CD4-positive, alpha-beta memory T cell (primary cell): ENCODE measurements at regions not wholly inside any gene's neighbourhood (a gene's known extent, or its start where the extent isn't known, plus 50 kb on each side); places are given as distances from the start of the nearest gene placed in this dataset.

ENCODE experiments used
- CTCF ChIA-PET: fragments of 350-600 bp; sonication (Branson Sonifier 250); formaldehyde crosslinking; loops from one replicate; lab custom pipeline; 2021; ENCODE audit warnings: inconsistent platforms; ENCODE audit not compliant: partially characterized antibody; lab: Charles Lee
- POLR2A ChIA-PET: fragments of 350-600 bp; sonication (Branson Sonifier 250); formaldehyde crosslinking; loops from one replicate; lab custom pipeline; 2021; ENCODE audit not compliant: partially characterized antibody; lab: Charles Lee
- DNase-seq, 5 donors: peaks; one replicate each; pipeline versions ENCODE4 v3.0.0 to v3.0.0-alpha.2; 2020 to 2022; ENCODE audit warnings: mixed read lengths in 1 of 5
- H3K27ac ChIP-seq: one replicate; pipeline ENCODE4 v1.7.0; 2013; ENCODE audit warnings: low read depth, low read length
- H3K27me3 ChIP-seq: 2 replicates; pipeline ENCODE4 v1.7.0; 2013; ENCODE audit warnings: mild to moderate bottlenecking, low read length, moderate library complexity; ENCODE audit not compliant: insufficient read depth
- H3K36me3 ChIP-seq: 2 replicates; pipeline ENCODE4 v1.7.0; 2013; ENCODE audit warnings: mild to moderate bottlenecking, low read length, moderate library complexity; ENCODE audit not compliant: insufficient read depth
- H3K4me1 ChIP-seq: 2 replicates; pipeline ENCODE4 v1.7.0; 2013; ENCODE audit warnings: mild to moderate bottlenecking, low read length, moderate library complexity; ENCODE audit not compliant: insufficient read depth
- H3K4me3 ChIP-seq, 2 donors: one replicate each; pipeline ENCODE4 v1.7.0; 2013; ENCODE audit warnings: low read length in 2 of 2, mild to moderate bottlenecking in 1 of 2
- H3K9me3 ChIP-seq, 2 donors: one replicate each; pipeline ENCODE4 v1.7.0; 2013; ENCODE audit warnings: low read length in 2 of 2, control low read depth in 1 of 2; ENCODE audit not compliant: control insufficient read depth in 1 of 2
- H3K27ac Mint-ChIP-seq, 7 donors: one replicate each; pipeline ENCODE4 v1.8.0; 2020 to 2021; ENCODE audit warnings: mixed read lengths in 7 of 7, mild to moderate bottlenecking in 6 of 7, inconsistent platforms in 3 of 7, moderate library complexity in 3 of 7
- H3K27me3 Mint-ChIP-seq, 2 donors: one replicate each; pipeline ENCODE4 v1.8.0; 2020 to 2021; ENCODE audit warnings: mixed read lengths in 2 of 2
- H3K36me3 Mint-ChIP-seq, 2 donors: one replicate each; pipeline ENCODE4 v1.8.0; 2020 to 2021; ENCODE audit warnings: mixed read lengths in 2 of 2, inconsistent platforms in 1 of 2, mild to moderate bottlenecking in 1 of 2
- H3K4me1 Mint-ChIP-seq, 4 donors: one replicate each; pipeline ENCODE4 v1.8.0; 2020 to 2021; ENCODE audit warnings: mixed read lengths in 4 of 4, mild to moderate bottlenecking in 1 of 4
- H3K4me3 Mint-ChIP-seq, 8 donors: one replicate each; pipeline ENCODE4 v1.8.0; 2020 to 2021; ENCODE audit warnings: mixed read lengths in 8 of 8, mild to moderate bottlenecking in 7 of 8, moderate library complexity in 6 of 8, inconsistent platforms in 3 of 8
- H3K9me3 Mint-ChIP-seq, 8 donors: one replicate each; pipeline ENCODE4 v1.8.0; 2020 to 2021; ENCODE audit warnings: mixed read lengths in 8 of 8, mild to moderate bottlenecking in 5 of 8, inconsistent platforms in 3 of 8, moderate library complexity in 1 of 8
- intact Hi-C: fragments of 100-400 bp; cut with micrococcal nuclease; formaldehyde crosslinking; loops from one replicate; pipeline ENCODE4 v1.15.1; 2023

DNA sequence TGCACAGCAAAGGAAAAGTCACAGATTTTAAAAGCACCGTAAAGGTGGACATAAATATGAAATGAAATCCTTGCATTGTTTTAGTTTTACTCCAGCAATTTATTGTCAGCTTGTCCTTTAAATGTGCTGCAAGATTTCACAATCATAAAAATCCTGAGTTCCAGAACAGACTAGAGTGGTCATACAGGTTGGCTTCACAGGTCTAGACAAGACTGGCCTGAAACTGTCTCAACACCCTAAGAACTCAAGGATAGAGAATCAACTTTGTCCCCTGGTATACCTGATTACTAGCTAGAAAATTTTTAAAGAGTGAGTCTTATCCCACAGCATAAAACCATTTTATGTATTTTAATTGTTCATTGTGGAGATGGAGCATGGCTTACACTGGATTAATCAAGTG, 521.7 kb upstream of the MCTP2 start:
- H3K27me3 Mint-ChIP-seq = peaks cover 0 to 2% of the 10 kb centered on the region in 2 donors
- POLR2A ChIA-PET = no interaction called here
- Histone ChIP-seq H3K27ac (no peak overlapping the region), H3K4me3 (no peak overlapping the region), H3K4me1 (no peaks in the 10 kb centered on the region), H3K36me3 (no peaks in the 10 kb centered on the region), H3K9me3 (no peaks in the 10 kb centered on the region), H3K27me3 (no peaks in the 10 kb centered on the region)
- H3K4me1 Mint-ChIP-seq = no peaks in the 10 kb centered on the region
- no peaks in the 10 kb centered on the region for H3K36me3 Mint-ChIP-seq
- intact Hi-C loops = no loop called here
- no peaks in the 10 kb centered on the region for H3K9me3 Mint-ChIP-seq
- H3K27ac Mint-ChIP-seq = no peak overlapping the region
- CTCF ChIA-PET = no interaction called here
- no peak for DNase-seq
- no peak overlapping the region for H3K4me3 Mint-ChIP-seq

DNA sequence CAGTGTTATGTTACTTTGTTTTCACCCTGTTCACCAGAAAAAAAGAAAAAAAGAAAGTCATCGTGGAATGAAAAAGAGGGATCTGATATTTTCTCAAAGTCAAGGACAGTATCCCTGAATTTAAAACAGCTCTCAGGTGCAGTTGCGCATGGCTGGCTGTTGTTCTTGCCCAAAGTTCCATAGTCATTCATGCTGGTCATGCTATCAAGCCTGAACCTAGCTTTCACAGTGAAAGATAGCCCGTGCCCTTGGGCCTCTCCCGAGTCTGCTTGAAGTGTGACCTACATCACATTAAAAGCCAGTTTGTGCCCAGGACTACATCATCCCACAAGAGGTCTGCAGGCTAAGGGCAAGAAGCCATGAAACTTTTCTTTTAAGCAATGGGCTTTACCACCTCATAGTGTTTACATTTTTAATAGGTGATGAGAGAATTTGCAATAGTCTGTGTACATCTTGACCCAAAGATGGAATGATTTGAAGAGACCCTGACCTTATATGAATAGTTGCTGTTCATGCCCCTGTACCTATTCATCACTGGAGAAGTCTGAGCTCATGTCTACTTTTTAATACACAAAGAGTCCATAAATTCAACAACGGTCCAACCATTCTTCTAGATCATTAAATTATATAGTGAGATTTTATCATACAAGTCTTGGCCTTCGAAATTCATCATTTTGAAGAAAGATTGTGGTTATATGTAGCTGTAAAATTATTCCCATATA, 522.5 kb upstream of the MCTP2 start:
- Histone ChIP-seq H3K4me1 (no peaks in the 10 kb centered on the region), H3K27me3 (no peaks in the 10 kb centered on the region), H3K4me3 (no peak overlapping the region), H3K9me3 (no peaks in the 10 kb centered on the region), H3K27ac (no peak overlapping the region), H3K36me3 (no peaks in the 10 kb centered on the region)
- Mint-ChIP-seq H3K27ac (no peak overlapping the region), H3K27me3 (no peaks in the 10 kb centered on the region), H3K36me3 (no peaks in the 10 kb centered on the region), H3K4me3 (no peak overlapping the region), H3K9me3 (no peaks in the 10 kb centered on the region), H3K4me1 (no peaks in the 10 kb centered on the region)
- intact Hi-C loops = no loop called here
- ChIA-PET POLR2A (no interaction called here), CTCF (no interaction called here)
- DNase-seq = no peak

DNA sequence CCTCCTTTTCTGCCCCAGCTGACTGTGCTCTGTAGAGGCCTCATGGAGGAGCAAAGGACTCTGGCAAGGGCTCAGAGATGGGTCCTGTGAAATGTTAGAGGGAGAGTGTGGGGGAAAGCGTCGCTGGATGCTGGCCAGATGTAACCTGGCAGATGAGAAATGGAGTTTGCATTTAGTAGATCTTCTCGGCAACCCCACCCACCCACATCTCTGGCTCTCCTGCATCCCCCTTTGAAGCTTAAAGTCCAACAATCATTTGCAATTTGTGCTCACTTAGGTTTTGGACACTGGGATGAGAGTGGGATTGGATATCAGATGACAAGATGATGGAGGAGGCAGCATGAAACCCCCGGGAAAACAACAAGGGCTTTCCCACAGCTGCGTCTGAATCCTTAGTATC, 523.6 kb upstream of the MCTP2 start:
- H3K36me3 ChIP-seq = no peaks in the 10 kb centered on the region
- Mint-ChIP-seq H3K9me3 (no peaks in the 10 kb centered on the region), H3K4me3 (no peak overlapping the region), H3K36me3 (no peaks in the 10 kb centered on the region), H3K27ac (no peak overlapping the region), H3K27me3 (no peaks in the 10 kb centered on the region), H3K4me1 (no peaks in the 10 kb centered on the region)
- no peak overlapping the region for H3K4me3 ChIP-seq
- ChIA-PET CTCF (no interaction called here), POLR2A (no interaction called here)
- H3K27ac ChIP-seq = no peak overlapping the region
- no peak for DNase-seq
- no peaks in the 10 kb centered on the region for H3K9me3 ChIP-seq
- H3K27me3 ChIP-seq = no peaks in the 10 kb centered on the region
- H3K4me1 ChIP-seq = no peaks in the 10 kb centered on the region
- intact Hi-C loops = no loop called here

DNA sequence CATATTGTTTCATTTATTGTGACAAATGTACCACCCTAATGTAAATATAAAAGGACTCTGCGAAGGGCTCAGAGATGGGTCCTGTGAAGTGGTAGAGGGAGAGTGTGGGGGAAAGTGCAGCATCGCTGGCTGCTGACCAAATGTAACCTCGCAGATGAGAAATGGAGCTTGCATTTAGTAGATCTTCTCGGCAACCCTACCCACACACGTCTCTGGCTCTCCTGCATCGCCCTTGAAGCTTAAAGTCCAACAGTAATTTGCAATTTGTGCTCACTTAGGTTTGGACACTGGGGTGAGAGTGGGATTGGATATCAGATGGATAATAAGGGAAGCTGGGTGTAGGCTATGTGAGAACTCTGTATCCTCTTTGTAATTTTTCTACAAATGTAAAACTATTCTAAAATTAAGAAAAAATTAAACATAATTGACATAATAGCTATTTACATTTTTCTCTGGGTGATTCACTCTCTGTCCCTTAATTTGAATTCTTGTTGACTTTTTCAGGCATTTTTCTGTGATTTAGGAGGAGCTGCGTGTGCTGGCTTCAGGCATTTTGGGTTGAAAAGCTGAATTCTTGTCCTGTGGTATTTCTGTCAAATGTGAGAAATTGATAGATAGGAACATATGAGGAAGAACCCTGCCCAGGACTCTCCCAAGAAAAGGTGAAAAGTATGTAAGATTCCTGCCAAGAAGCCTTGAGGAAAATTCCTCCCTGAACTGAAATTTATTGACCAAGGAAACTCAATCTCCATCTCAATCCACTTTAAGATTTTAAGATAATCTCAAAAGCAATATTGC, 524.7 kb upstream of the MCTP2 start:
- Mint-ChIP-seq H3K36me3 (no peaks in the 10 kb centered on the region), H3K4me3 (no peak overlapping the region), H3K9me3 (no peaks in the 10 kb centered on the region), H3K4me1 (no peaks in the 10 kb centered on the region), H3K27me3 (no peaks in the 10 kb centered on the region), H3K27ac (no peak overlapping the region)
- no peaks in the 10 kb centered on the region for H3K27me3 ChIP-seq
- H3K27ac ChIP-seq = no peak overlapping the region
- H3K4me3 ChIP-seq = no peak overlapping the region
- no peaks in the 10 kb centered on the region for H3K36me3 ChIP-seq
- CTCF ChIA-PET = no interaction called here
- H3K9me3 ChIP-seq = no peaks in the 10 kb centered on the region
- no peak for DNase-seq
- no peaks in the 10 kb centered on the region for H3K4me1 ChIP-seq
- POLR2A ChIA-PET = no interaction called here
- intact Hi-C loops = no loop called here

DNA sequence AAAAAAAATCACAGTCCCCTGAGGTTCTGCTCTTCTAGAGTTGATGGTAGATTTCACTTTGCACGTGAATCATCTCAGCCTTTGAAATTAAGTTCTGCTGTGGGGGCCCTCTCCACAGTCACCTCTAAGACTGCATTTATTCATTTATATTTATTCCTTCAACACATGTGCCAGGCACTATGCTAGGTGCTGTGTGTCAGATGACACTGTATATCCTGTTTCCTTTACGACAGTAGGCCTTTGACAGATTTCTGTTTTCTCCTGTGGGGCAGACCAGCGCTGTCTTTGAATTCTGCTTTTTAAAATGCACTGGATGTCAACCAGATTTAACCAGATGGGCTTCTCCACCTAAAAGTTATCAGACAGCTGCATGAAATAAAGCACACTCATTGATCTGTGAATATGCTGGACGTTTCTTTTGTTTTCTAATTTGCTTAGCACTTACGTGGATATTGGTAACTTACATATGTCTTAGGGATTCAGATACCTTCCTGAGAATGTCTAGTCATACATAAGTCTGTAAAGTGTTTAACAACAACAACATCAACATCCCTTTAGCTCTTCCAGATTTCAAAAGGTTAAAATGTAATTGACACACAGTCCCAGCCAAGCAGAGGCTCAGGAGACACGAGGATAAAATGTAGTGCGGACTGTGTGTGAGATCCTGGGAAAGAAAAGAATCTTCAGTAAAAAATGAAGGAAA, 525.5 kb upstream of the MCTP2 start:
- intact Hi-C loops = no loop called here
- H3K4me3 Mint-ChIP-seq = no peak overlapping the region
- no peak for DNase-seq
- H3K36me3 Mint-ChIP-seq = no peaks in the 10 kb centered on the region
- H3K27me3 ChIP-seq = no peaks in the 10 kb centered on the region
- no peaks in the 10 kb centered on the region for H3K4me1 ChIP-seq
- no peaks in the 10 kb centered on the region for H3K36me3 ChIP-seq
- H3K27ac ChIP-seq = no peak overlapping the region
- ChIA-PET CTCF (no interaction called here), POLR2A (no interaction called here)
- H3K9me3 ChIP-seq = no peaks in the 10 kb centered on the region
- H3K4me1 Mint-ChIP-seq = no peaks in the 10 kb centered on the region
- no peak overlapping the region for H3K4me3 ChIP-seq
- H3K27ac Mint-ChIP-seq = no peak overlapping the region
- peaks cover 0 to 2% (median 0%) of the 10 kb centered on the region in 8 donors for H3K9me3 Mint-ChIP-seq
- H3K27me3 Mint-ChIP-seq = peaks cover 1 to 2% of the 10 kb centered on the region in 2 donors

DNA sequence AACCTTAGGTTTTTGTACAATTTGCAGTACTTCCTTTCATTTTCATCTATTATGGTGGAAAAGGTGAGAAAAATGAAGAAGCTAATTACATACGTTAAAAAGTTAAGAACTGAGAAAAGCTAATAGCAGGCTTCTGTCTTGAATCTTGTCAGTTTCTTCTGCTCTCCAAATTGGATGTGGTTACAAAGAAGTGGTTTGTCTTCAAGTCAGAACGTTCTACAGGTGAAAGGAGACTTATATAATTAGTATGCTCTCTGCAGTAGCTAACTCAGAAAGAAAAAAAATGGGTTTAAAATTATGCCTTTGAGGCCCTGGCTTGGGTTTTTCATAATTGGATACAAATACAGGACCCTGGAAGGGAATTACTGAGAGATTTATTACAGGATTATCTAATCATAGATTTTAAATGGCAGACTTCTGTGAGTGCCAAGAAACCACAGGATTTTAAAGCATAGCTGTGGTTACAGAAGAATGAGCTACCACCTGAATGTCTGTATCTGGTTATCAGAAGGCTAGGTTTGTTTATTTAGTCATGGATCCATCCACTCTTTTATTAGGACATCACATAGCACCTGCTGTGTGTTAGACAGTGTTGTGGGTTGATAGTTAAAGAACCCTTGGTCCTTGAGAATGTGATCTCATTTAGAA, 528.1 kb upstream of the MCTP2 start:
- H3K36me3 Mint-ChIP-seq = no peaks in the 10 kb centered on the region
- no peak overlapping the region for H3K4me3 Mint-ChIP-seq
- ChIA-PET CTCF (no interaction called here), POLR2A (no interaction called here)
- H3K27me3 Mint-ChIP-seq = peaks cover 1 to 2% of the 10 kb centered on the region in 2 donors
- intact Hi-C loops = no loop called here
- Histone ChIP-seq H3K27ac (no peak overlapping the region), H3K4me3 (no peak overlapping the region), H3K9me3 (no peaks in the 10 kb centered on the region), H3K27me3 (no peaks in the 10 kb centered on the region), H3K36me3 (no peaks in the 10 kb centered on the region), H3K4me1 (no peaks in the 10 kb centered on the region)
- no peak for DNase-seq
- H3K9me3 Mint-ChIP-seq = peaks cover 0 to 4% (median 0%) of the 10 kb centered on the region in 8 donors
- no peaks in the 10 kb centered on the region for H3K4me1 Mint-ChIP-seq
- no peak overlapping the region for H3K27ac Mint-ChIP-seq

DNA sequence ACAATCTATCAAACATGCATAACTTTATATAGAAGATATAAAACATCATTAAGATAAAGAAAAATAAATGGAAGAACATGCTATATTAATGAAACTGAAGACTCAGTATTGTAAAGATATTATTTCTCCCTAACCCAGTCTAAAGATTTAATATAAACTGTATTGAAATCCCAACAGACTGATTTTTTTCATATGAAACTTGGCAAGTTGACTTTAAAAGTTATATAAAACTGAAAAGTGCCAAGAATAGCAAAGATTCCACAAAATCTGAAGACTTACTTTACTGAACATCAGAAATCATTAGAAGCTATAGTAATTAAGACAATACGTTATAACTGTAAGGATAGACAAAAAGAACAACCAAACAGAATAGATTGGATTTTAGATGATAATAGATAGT, 531.3 kb upstream of the MCTP2 start:
- H3K4me3 ChIP-seq = no peak overlapping the region
- Mint-ChIP-seq H3K9me3 (peaks cover 0 to 16% (median 10%) of the 10 kb centered on the region in 8 donors), H3K27me3 (peaks cover 1 to 2% of the 10 kb centered on the region in 2 donors), H3K36me3 (no peaks in the 10 kb centered on the region), H3K4me1 (no peaks in the 10 kb centered on the region), H3K4me3 (no peak overlapping the region), H3K27ac (no peak overlapping the region)
- H3K9me3 ChIP-seq = no peaks in the 10 kb centered on the region
- POLR2A ChIA-PET = no interaction called here
- CTCF ChIA-PET = no interaction called here
- DNase-seq = no peak
- H3K27ac ChIP-seq = no peak overlapping the region
- H3K36me3 ChIP-seq = no peaks in the 10 kb centered on the region
- intact Hi-C loops = no loop called here
- no peaks in the 10 kb centered on the region for H3K4me1 ChIP-seq
- H3K27me3 ChIP-seq = no peaks in the 10 kb centered on the region
